GM19463 (cell line): ENCODE measurements at regions not wholly inside any gene's neighbourhood (a gene's known extent, or its start where the extent isn't known, plus 50 kb on each side); places are given as distances from the start of the nearest gene placed in this dataset.

Experiments used
- ATAC-seq: cut with Tn5 transposase; IDR thresholded peaks from one replicate; pipeline ENCODE4 v1.9.1; 2021; ENCODE audit warnings: mild to moderate bottlenecking, moderate library complexity; ENCODE audit not compliant: unreplicated experiment

GRCh38 chr1:34686531-34686930 is 68.3 kb upstream of the GJB5 start:
- ATAC-seq = no peak

- no peak for ATAC-seq
Observed at GRCh38 chr1:34688006-34688741, 66.7 kb upstream of the GJB5 start.

GRCh38 chr1:34690269-34690668 is 64.6 kb upstream of the GJB5 start:
- no peak for ATAC-seq

- ATAC-seq = no peak
Observed at GRCh38 chr1:34693081-34693480, 61.8 kb upstream of the GJB5 start.

- ATAC-seq = no peak
Observed at GRCh38 chr1:34694383-34694782, 60.5 kb upstream of the GJB5 start.

GRCh38 chr1:34695580-34695979 is 59.3 kb upstream of the GJB5 start:
- ATAC-seq = no peak

GRCh38 chr1:34696230-34696629 is 58.6 kb upstream of the GJB5 start:
- no peak for ATAC-seq

- ATAC-seq = no peak
Observed at GRCh38 chr1:34696981-34697380, 57.9 kb upstream of the GJB5 start.

GRCh38 chr1:34697818-34698217 is 57.0 kb upstream of the GJB5 start:
- no peak for ATAC-seq

- ATAC-seq = no peak
Observed at GRCh38 chr1:34701326-34702060, 53.4 kb upstream of the GJB5 start.
